Stimulated activated CD4-positive, alpha-beta T cell treated with anti-CD3 and anti-CD28 coated beads, Interleukin-1b, Interleukin-23, amount 100 ng/mL, for 4 hours (primary cell): ENCODE measurements at regions not wholly inside any gene's neighbourhood (a gene's known extent, or its start where the extent isn't known, plus 50 kb on each side); places are given as distances from the start of the nearest gene placed in this dataset.
A peak's percentile ranks its signal among the peaks of the same experiment; 100 is the strongest.

Experiments
- DNase-seq, 2 donors: peaks; one replicate each; pipeline ENCODE4 v3.0.0-alpha.2; 2020; ENCODE audit warnings: low read depth in 2 of 2

- no peak for DNase-seq
Measured at GRCh38 chr16:59238246-59238645, 504.1 kb upstream of the GOT2 start.

GRCh38 chr16:59236804-59237458 is 502.8 kb upstream of the GOT2 start:
- DNase-seq: no peak

GRCh38 chr16:59224401-59224800 is 490.3 kb upstream of the GOT2 start:
- no peak for DNase-seq

- DNase-seq: no peak
Measured at GRCh38 chr16:59220011-59220410, 485.9 kb upstream of the GOT2 start.

GRCh38 chr16:59216291-59216690 is 482.2 kb upstream of the GOT2 start:
- DNase-seq: no peak

GRCh38 chr16:59214455-59214854 is 480.3 kb upstream of the GOT2 start:
- no peak for DNase-seq

GRCh38 chr16:59213952-59214351 is 479.8 kb upstream of the GOT2 start:
- no peak for DNase-seq

GRCh38 chr16:59212492-59213024 is 478.4 kb upstream of the GOT2 start:
- DNase-seq: no peak

- DNase-seq: no peak
Measured at GRCh38 chr16:59210955-59211541, 476.9 kb upstream of the GOT2 start.

- no peak for DNase-seq
Measured at GRCh38 chr16:59205403-59205802, 471.3 kb upstream of the GOT2 start.

- DNase-seq: no peak
Measured at GRCh38 chr16:59204589-59204988, 470.5 kb upstream of the GOT2 start.

GRCh38 chr16:59202233-59202862 is 468.2 kb upstream of the GOT2 start:
- DNase-seq: no peak

GRCh38 chr16:59201821-59202220 is 467.7 kb upstream of the GOT2 start:
- DNase-seq: no peak

- DNase-seq: no peak
Measured at GRCh38 chr16:59201160-59201559, 467.0 kb upstream of the GOT2 start.

GRCh38 chr16:59198487-59198886 is 464.4 kb upstream of the GOT2 start:
- no peak for DNase-seq

- no peak for DNase-seq
Measured at GRCh38 chr16:59195242-59195641, 461.1 kb upstream of the GOT2 start.

GRCh38 chr16:59193637-59194036 is 459.5 kb upstream of the GOT2 start:
- no peak for DNase-seq

- peak in 1 of 2 donors; percentile 3 for DNase-seq
Measured at GRCh38 chr16:59192551-59193199, 458.6 kb upstream of the GOT2 start.

- DNase-seq: no peak
Measured at GRCh38 chr16:59190731-59191130, 456.6 kb upstream of the GOT2 start.

- DNase-seq: no peak
Measured at GRCh38 chr16:59188029-59188428, 453.9 kb upstream of the GOT2 start.

GRCh38 chr16:59181821-59182420 is 447.8 kb upstream of the GOT2 start:
- no peak for DNase-seq

- no peak for DNase-seq
Measured at GRCh38 chr16:59180083-59180476, 446.0 kb upstream of the GOT2 start.
